Fibroblast of lung (primary cell): ENCODE measurements at regions not wholly inside any gene's neighbourhood (a gene's known extent, or its start where the extent isn't known, plus 50 kb on each side); places are given as distances from the start of the nearest gene placed in this dataset.

ENCODE experiments used
- EZH2 ChIP-seq: IDR thresholded peaks from 2 replicates; pipeline ENCODE4 v1.5.1; 2012; ENCODE audit warnings: low read length, control low read depth, mild to moderate bottlenecking; ENCODE audit errors: missing control alignments
- TF ChIP-seq, protein P1 (sequence below), 2 donors: IDR thresholded peaks in 1 of 2; conservative IDR thresholded peaks in 1 of 2; 1 replicate in 1 of 2; 2 replicates in 1 of 2; pipeline ENCODE4 v1.5.1; 2011 to 2012; ENCODE audit warnings: low read length in 2 of 2, control low read depth in 1 of 2, inconsistent platforms in 1 of 2, low read depth in 1 of 2, mild to moderate bottlenecking in 1 of 2

DNA sequence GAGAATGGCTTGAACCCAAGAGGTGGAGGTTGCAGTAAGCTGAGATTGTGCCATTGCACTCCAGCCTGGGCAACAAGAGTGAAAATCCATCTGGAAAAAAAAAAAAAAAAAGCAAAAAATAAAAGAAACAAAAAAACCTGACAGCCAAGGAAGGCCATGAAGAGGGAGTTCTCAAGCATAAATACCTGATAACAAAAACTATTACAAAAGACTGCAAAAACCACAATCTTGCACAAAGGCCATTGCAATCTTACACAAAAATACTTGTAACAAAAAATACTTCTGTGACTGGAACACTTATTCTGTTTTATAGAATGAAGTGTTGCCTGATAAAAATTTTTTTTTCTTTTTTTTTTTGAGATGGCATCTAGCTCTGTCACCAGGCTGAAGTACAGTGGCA, 61.5 kb upstream of the TSC22D1 start:
- TF ChIP-seq, protein P1, sequence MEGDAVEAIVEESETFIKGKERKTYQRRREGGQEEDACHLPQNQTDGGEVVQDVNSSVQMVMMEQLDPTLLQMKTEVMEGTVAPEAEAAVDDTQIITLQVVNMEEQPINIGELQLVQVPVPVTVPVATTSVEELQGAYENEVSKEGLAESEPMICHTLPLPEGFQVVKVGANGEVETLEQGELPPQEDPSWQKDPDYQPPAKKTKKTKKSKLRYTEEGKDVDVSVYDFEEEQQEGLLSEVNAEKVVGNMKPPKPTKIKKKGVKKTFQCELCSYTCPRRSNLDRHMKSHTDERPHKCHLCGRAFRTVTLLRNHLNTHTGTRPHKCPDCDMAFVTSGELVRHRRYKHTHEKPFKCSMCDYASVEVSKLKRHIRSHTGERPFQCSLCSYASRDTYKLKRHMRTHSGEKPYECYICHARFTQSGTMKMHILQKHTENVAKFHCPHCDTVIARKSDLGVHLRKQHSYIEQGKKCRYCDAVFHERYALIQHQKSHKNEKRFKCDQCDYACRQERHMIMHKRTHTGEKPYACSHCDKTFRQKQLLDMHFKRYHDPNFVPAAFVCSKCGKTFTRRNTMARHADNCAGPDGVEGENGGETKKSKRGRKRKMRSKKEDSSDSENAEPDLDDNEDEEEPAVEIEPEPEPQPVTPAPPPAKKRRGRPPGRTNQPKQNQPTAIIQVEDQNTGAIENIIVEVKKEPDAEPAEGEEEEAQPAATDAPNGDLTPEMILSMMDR (conservative IDR thresholded peaks at IDR 0.05 in 1 of 2, IDR thresholded peaks at IDR 0.05 in 1 of 2; ENCODE audit: low read depth in 1 of 2, low read length in 2 of 2) = no peak
- TF ChIP-seq EZH2 = no peak
